ENCODE measurements at regions not wholly inside any gene's neighbourhood (a gene's known extent, or its start where the extent isn't known, plus 50 kb on each side); places are given as distances from the start of the nearest gene placed in this dataset.

DNA sequence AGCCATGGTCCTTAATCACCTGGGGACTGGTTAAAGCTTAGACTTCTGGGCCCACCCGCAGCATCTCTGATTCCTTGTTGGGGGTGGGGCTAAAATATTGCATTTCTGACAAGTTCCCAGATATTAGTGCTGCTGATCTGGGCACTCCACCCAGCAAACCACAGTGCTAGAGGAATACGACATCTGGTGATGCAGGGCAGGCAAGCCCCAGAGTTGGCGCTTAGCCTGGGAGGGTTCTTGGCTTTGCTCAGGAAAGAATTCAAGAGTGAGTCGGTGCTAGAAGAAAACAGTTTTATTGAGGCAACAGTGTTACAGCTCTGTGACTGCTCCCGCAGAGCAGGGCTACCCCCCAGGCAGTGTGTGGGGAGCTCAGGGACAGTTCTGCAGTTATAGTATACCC lies 210.7 kb downstream of the TFAP2C start (continued):
- TF ChIP-seq MAX (IDR thresholded peaks at IDR 0.05) (no peak), YY1 (IDR thresholded peaks at IDR 0.05; ENCODE audit: extremely low read depth, insufficient replicate concordance, low read depth, low read length) (no peak), RAD21 (IDR thresholded peaks at IDR 0.05; ENCODE audit: low read depth) (no peak), EZH2phosphoT487 (IDR thresholded peaks at IDR 0.05; ENCODE audit: borderline replicate concordance) (no peak), EGR1 (IDR thresholded peaks at IDR 0.05; ENCODE audit: low read depth) (no peak), TCF7L2 (IDR thresholded peaks at IDR 0.05; ENCODE audit: borderline replicate concordance, extremely low read depth, insufficient read depth, insufficient read length) (no peak)

DNA sequence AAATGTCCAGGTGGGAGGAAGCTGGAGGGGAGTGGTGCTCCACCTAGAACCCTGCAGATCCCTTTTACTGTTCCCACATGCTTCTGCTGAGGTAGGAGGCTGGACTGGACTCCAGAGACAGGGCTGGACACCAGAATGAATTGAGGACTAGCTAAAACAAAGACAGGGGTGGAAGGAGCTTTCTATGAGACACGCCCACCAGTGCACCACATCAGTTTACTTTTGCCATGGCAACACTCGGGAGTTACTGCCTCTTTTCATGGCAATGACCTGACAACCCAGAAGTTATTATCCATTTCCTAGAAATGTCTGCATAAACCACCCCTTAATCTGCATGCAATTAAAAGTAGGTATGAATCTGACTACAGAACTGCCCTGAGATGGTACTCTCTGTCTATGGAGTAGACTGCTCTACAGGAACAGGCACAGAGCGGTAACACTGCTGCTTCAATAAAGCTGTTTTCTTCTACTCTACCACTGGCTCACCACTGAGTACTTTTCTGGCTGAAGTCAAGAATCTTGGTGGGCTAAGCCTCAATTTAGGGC lies 211.7 kb downstream of the TFAP2C start:
- DNase-seq (ENCODE audit: low read depth, low spot score) (no peak), ATAC-seq (no peak)
- no peaks in the 10 kb centered on the region for H4K20me1 ChIP-seq (ENCODE audit: insufficient read depth)
- H3K4me1 ChIP-seq (ENCODE audit: control insufficient read depth in 1 of 2, insufficient read depth in 2 of 2, low read length in 2 of 2): peaks cover 0 to 6% of the 10 kb centered on the region in 2 experiments; a peak in 1 of 4 replicates
- ChIA-PET RAD21 (ENCODE audit: low non-redundant PET in 1 of 2, low total read pairs in 2 of 2, uncharacterized antibody in 2 of 2, unreplicated experiment in 2 of 2) (no interaction called here), POLR2A (no interaction called here), CTCF (no interaction called here)
- H3K36me3 ChIP-seq (ENCODE audit: control insufficient read depth in 1 of 2, insufficient read depth in 2 of 2, low read length in 2 of 2): no peaks in the 10 kb centered on the region
- intact Hi-C loops (cut with micrococcal nuclease): no loop called here
- H3K27me3 ChIP-seq (ENCODE audit: insufficient read depth, low read length): peaks cover 32% of the 10 kb centered on the region
- H3K9ac ChIP-seq (ENCODE audit: low read length): no peak overlapping the region
- no peaks in the 10 kb centered on the region for H3K9me3 ChIP-seq (ENCODE audit: control insufficient read depth in 1 of 2, insufficient read depth in 1 of 2, low read depth in 1 of 2, low read length in 2 of 2)
- H3K79me2 ChIP-seq (ENCODE audit: insufficient read depth, low read length): no peaks in the 10 kb centered on the region
- no peaks in the 10 kb centered on the region for H3K9me2 ChIP-seq (ENCODE audit: insufficient read depth)
- no TSS peak for BruUV-seq (replicated peaks)
- no peak overlapping the region for H3K27ac ChIP-seq (ENCODE audit: low read depth, low read length)
- H2AFZ ChIP-seq (ENCODE audit: low read depth, low read length, poor library complexity, severe bottlenecking): no peak overlapping the region
- H3K4me3 ChIP-seq (replicated peaks in 1 of 2; ENCODE audit: low read depth in 1 of 2, low read length in 2 of 2): no peak overlapping the region
- H3K4me2 ChIP-seq (ENCODE audit: low read length): no peak overlapping the region
- no peak for TF ChIP-seq SP1 (IDR thresholded peaks at IDR 0.05; ENCODE audit: low read depth)
- TF ChIP-seq FOSL1 (IDR thresholded peaks at IDR 0.05; ENCODE audit: low read depth): no peak
- no peak for TF ChIP-seq SIN3A (IDR thresholded peaks at IDR 0.05; ENCODE audit: low read depth)
- TF ChIP-seq ZFX (IDR thresholded peaks at IDR 0.05): no peak
- TF ChIP-seq, protein P1, sequence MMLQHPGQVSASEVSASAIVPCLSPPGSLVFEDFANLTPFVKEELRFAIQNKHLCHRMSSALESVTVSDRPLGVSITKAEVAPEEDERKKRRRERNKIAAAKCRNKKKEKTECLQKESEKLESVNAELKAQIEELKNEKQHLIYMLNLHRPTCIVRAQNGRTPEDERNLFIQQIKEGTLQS (IDR thresholded peaks at IDR 0.05): no peak
- TF ChIP-seq EZH2 (IDR thresholded peaks at IDR 0.05): no peak
- TF ChIP-seq, protein P2, sequence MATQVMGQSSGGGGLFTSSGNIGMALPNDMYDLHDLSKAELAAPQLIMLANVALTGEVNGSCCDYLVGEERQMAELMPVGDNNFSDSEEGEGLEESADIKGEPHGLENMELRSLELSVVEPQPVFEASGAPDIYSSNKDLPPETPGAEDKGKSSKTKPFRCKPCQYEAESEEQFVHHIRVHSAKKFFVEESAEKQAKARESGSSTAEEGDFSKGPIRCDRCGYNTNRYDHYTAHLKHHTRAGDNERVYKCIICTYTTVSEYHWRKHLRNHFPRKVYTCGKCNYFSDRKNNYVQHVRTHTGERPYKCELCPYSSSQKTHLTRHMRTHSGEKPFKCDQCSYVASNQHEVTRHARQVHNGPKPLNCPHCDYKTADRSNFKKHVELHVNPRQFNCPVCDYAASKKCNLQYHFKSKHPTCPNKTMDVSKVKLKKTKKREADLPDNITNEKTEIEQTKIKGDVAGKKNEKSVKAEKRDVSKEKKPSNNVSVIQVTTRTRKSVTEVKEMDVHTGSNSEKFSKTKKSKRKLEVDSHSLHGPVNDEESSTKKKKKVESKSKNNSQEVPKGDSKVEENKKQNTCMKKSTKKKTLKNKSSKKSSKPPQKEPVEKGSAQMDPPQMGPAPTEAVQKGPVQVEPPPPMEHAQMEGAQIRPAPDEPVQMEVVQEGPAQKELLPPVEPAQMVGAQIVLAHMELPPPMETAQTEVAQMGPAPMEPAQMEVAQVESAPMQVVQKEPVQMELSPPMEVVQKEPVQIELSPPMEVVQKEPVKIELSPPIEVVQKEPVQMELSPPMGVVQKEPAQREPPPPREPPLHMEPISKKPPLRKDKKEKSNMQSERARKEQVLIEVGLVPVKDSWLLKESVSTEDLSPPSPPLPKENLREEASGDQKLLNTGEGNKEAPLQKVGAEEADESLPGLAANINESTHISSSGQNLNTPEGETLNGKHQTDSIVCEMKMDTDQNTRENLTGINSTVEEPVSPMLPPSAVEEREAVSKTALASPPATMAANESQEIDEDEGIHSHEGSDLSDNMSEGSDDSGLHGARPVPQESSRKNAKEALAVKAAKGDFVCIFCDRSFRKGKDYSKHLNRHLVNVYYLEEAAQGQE (IDR thresholded peaks at IDR 0.05; ENCODE audit: low read depth): no peak
- TF ChIP-seq EZH2phosphoT487 (IDR thresholded peaks at IDR 0.05; ENCODE audit: borderline replicate concordance): no peak
- TF ChIP-seq CTCF (IDR thresholded peaks at IDR 0.05 in 2 of 3, conservative IDR thresholded peaks at IDR 0.05 in 1 of 3; ENCODE audit: borderline replicate concordance in 1 of 3, insufficient read depth in 1 of 3, low read depth in 2 of 3, low read length in 2 of 3): no peak
- TF ChIP-seq CEBPB (IDR thresholded peaks at IDR 0.05; ENCODE audit: low read depth): no peak
- no peak for TF ChIP-seq RAD21 (IDR thresholded peaks at IDR 0.05; ENCODE audit: low read depth)
- no peak for TF ChIP-seq ZNF274 (IDR thresholded peaks at IDR 0.05; ENCODE audit: low read depth, low read length)
- TF ChIP-seq POLR2AphosphoS5 (IDR thresholded peaks at IDR 0.05; ENCODE audit: low read depth, low read length): no peak
- TF ChIP-seq POLR2A (IDR thresholded peaks at IDR 0.05; ENCODE audit: borderline replicate concordance, extremely low read depth, insufficient read depth, insufficient read length): no peak
- TF ChIP-seq ELF1 (IDR thresholded peaks at IDR 0.05; ENCODE audit: borderline replicate concordance, low read depth): no peak
- TF ChIP-seq JUND (IDR thresholded peaks at IDR 0.05): no peak
